Activated naive CD4-positive, alpha-beta T cell treated with anti-CD3 and anti-CD28 coated beads, Interleukin-2, amount 50 U/mL, for 72 hours (primary cell): ENCODE measurements at regions not wholly inside any gene's neighbourhood (a gene's known extent, or its start where the extent isn't known, plus 50 kb on each side); places are given as distances from the start of the nearest gene placed in this dataset.
"Not testable (repeated sequence)": the region's sequence is repeated elsewhere in the genome, so short reads cannot be mapped to it uniquely, and the experiment has no call there.

Source experiments
- ATAC-seq, 2 donors: fragments of 150-1000 bp; cut with Tn5 transposase; 2 replicates each; pipeline ENCODE4 v1.10.0; 2021; ENCODE audit warnings: mild to moderate bottlenecking in 2 of 2, moderate library complexity in 2 of 2
- DNase-seq, 2 donors: peaks; one replicate each; pipeline ENCODE4 v3.0.0; 2021 to 2022; ENCODE audit warnings: low spot score in 2 of 2
- H3K27ac Mint-ChIP-seq, 2 donors: one replicate each; pipeline ENCODE4 v1.8.0; 2022; ENCODE audit warnings: mild to moderate bottlenecking in 2 of 2, mixed read lengths in 2 of 2
- H3K36me3 Mint-ChIP-seq, 2 donors: one replicate each; pipeline ENCODE4 v1.8.0; 2022; ENCODE audit warnings: mixed read lengths in 2 of 2
- H3K9me3 Mint-ChIP-seq, 2 donors: one replicate each; pipeline ENCODE4 v1.8.0; 2022; ENCODE audit warnings: mixed read lengths in 2 of 2

DNA sequence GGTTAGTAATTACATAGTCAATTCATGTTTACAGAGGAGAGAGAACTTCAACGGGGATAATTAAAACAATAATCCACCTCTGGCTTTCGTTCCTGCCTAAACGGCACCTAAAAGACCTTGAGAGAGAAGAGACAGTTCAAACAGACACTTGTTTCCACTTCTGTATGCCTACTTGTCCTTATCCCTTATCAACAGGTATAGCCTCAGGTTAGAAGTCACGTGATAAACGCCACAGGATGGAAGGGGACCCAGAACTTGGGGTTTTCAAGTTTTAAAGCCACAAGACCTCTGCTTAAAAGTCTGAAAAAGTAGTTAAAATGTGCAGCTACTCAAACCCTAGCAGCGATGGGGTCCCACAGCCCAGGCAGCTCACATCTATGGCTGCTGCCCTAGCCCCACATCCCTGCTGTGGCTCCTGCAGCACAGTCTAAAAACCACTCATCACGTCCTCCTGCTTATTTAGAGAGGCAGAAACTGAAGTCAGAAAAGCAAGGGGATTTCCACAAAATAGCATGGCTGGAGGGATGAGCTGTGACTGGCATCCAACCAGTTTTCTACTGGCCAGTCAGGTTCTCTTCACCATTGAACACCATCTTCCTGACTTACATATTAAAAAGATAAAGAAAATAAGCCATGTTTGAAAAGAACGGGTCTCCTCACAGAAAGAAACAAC is 51.2 kb upstream of the SEC16B start:
- ATAC-seq: no peak
- no peak for DNase-seq
- H3K9me3 Mint-ChIP-seq: peaks cover 4 to 7% of the 10 kb centered on the region in 2 donors
- peaks cover 0 to 7% of the 10 kb centered on the region in 2 donors for H3K36me3 Mint-ChIP-seq
- no peak overlapping the region for H3K27ac Mint-ChIP-seq

GRCh38 chr1:178021950-178022349 is 52.1 kb upstream of the SEC16B start:
- ATAC-seq (no peak), DNase-seq (no peak)
- Mint-ChIP-seq H3K9me3 (peaks cover 4 to 7% of the 10 kb centered on the region in 2 donors), H3K27ac (no peak overlapping the region), H3K36me3 (peaks cover 0 to 7% of the 10 kb centered on the region in 2 donors)

GRCh38 chr1:178023181-178023618 is 53.3 kb upstream of the SEC16B start:
- H3K9me3 Mint-ChIP-seq: no peaks in the 10 kb centered on the region
- no peak for DNase-seq
- H3K27ac Mint-ChIP-seq: no peak overlapping the region
- ATAC-seq: no peak
- no peaks in the 10 kb centered on the region for H3K36me3 Mint-ChIP-seq

GRCh38 chr1:178024504-178024903 is 54.6 kb upstream of the SEC16B start:
- Mint-ChIP-seq H3K36me3 (no peaks in the 10 kb centered on the region), H3K9me3 (no peaks in the 10 kb centered on the region), H3K27ac (no peak overlapping the region)
- no peak for ATAC-seq
- no peak for DNase-seq

- Mint-ChIP-seq H3K36me3 (no peaks in the 10 kb centered on the region), H3K9me3 (no peaks in the 10 kb centered on the region), H3K27ac (no peak overlapping the region)
- ATAC-seq (no peak), DNase-seq (no peak)
These were observed 55.9 kb upstream of the SEC16B start for GRCh38 chr1:178025613-178026356.

DNA sequence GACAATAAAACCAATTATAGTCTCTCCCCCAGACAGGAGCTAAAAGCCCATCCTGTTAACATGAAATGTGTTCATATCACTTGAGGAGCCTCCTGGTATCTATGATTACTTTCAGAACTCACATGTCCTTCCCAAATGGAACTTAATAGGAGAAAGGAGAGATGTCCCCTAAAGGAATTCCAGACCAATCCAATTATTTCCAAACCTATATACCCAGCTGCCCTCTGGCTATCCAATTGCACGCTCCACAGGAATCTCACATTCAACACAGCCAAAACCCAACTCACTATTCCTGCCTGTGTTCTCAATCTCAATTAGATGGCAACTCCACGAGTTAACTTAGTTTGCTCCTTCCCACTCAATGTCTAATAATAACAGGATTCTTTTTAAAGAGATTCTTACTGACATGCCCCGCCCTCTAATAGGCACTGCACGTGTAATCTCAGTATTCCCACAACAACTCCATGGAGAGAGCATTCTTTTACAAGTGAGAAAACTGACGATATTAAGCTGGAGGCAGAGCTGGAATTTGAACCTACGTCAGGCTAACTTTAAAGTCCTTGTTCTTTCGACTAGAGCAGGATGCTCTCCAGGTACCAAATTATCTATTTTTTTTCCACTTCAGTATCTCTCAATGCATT is 59.1 kb upstream of the SEC16B start:
- Mint-ChIP-seq H3K27ac (no peak overlapping the region), H3K9me3 (no peaks in the 10 kb centered on the region), H3K36me3 (no peaks in the 10 kb centered on the region)
- ATAC-seq: no peak
- no peak for DNase-seq

DNA sequence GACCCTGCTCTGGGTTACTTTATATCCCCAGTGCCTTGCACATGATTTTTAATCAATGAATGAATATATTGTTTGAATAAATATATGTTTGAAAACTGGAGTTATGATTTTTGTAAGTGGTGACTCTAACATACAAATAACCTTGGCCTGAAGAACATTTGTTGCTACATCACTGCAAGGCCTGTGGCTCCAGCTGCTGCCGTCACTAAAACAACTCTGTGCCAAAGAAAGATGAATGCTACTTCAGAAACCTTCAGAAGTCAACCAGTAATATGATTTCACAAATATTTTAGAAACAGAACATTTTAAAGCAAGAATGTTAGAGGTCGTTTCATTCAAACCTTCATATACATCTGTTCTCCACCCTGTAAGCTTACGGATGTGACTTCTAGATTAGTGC is 60.6 kb upstream of the SEC16B start:
- Mint-ChIP-seq H3K36me3 (no peaks in the 10 kb centered on the region), H3K27ac (no peak overlapping the region), H3K9me3 (no peaks in the 10 kb centered on the region)
- ATAC-seq (no peak), DNase-seq (no peak)

DNA sequence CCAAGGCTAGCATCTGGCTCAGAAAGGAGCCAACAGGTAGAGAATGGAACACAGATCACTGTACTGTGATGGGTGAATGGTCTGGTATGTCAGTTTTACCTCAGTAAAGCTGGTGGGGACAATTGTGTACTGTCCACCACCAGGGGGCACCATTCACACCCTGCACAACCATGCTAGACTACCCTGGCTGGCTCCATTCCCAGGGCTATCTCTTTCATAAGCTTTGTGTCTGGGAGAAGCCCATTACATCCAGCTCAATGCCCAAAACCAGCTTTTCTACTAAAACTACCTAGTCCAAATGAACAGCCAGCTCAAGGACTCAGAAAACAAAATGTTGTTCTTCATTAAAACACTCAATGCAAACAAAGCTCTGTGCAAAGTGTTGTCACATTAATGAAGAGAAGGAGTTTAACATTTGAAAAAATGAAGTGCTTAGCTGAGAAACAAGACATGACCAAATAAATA is 62.0 kb upstream of the RASAL2 start:
- Mint-ChIP-seq H3K9me3 (no peaks in the 10 kb centered on the region), H3K36me3 (peaks cover 2% of the 10 kb centered on the region in 2 donors), H3K27ac (no peak overlapping the region)
- peak in 1 of 2 donors; percentile 31 for DNase-seq
- ATAC-seq: peak in 1 of 2 donors; percentile 50

DNA sequence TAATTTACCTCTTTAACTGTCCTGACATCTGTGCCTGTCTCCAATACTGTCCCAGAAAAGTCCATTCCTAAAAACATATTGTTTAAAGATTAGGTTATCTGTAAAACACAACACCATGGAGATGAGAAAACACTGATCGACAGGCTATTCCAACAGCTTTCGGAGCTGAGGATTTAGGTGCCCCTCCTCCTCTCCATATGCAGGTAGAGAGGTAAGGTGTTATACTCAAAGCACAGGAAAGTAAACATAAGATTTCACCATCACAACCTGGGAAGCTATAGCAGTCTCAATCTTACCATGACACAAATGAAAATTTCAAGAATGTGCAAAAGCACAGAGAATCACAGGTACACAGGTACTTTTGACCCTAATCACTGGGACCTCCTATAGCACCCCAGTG is 60.9 kb upstream of the RASAL2 start:
- no peak overlapping the region for H3K27ac Mint-ChIP-seq
- DNase-seq (no peak), ATAC-seq (no peak)
- H3K9me3 Mint-ChIP-seq: no peaks in the 10 kb centered on the region
- H3K36me3 Mint-ChIP-seq: peaks cover 5% of the 10 kb centered on the region in 2 donors

- Mint-ChIP-seq H3K36me3 (peaks cover 5% of the 10 kb centered on the region in 2 donors), H3K9me3 (no peaks in the 10 kb centered on the region), H3K27ac (no peak overlapping the region)
- no peak for DNase-seq
- no peak for ATAC-seq
These were observed 59.2 kb upstream of the RASAL2 start for GRCh38 chr1:178034676-178035075.

DNA sequence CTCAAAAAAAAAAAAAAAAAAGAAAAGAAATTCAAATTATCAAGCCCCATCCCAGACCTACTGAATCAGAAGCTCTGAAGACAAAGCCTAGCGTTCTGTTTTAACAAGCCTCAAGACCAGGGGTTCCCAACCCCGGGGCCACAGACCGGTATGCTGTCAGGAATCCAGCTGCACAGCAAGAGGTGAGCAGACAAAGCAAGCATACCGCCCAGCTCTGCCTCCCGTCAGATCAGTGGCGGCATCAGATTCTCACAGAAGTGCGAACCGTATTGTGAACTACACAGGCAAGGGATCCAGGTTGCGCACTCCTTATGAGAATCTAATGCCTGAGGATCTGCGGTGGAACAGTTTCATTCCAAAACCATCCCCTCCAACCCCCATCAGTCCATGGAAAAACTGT is 57.8 kb upstream of the RASAL2 start:
- no peak overlapping the region for H3K27ac Mint-ChIP-seq
- DNase-seq (no peak), ATAC-seq (no peak)
- peaks cover 5% of the 10 kb centered on the region in 2 donors for H3K36me3 Mint-ChIP-seq
- peaks cover 7 to 8% of the 10 kb centered on the region in 2 donors for H3K9me3 Mint-ChIP-seq

GRCh38 chr1:178037510-178038253 is 56.2 kb upstream of the RASAL2 start:
- ATAC-seq (no peak), DNase-seq (no peak)
- H3K9me3 Mint-ChIP-seq: peaks cover 10 to 14% of the 10 kb centered on the region in 2 donors
- H3K36me3 Mint-ChIP-seq: peaks cover 5% of the 10 kb centered on the region in 2 donors
- no peak overlapping the region for H3K27ac Mint-ChIP-seq

DNA sequence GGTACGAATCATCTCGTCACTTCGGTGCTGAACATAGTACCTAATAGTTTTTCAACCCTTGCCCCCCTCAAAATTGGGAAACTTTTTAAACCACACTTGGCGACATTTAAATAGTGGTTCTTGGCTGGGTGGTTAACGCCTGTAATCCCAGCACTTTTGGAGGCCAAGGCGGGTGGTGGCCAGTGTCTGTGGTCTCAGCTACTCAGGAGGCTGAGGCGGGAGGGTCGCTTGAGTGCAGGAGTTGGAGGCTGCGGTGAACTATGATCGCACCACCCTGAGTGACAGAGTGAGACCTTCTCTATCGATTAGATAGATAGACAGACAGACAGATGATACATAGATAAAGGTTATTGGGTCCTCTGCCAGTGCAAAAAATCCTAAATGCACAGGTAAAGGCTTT is 55.5 kb upstream of the RASAL2 start:
- DNase-seq (no peak), ATAC-seq (no peak)
- Mint-ChIP-seq H3K9me3 (peaks cover 10 to 14% of the 10 kb centered on the region in 2 donors), H3K27ac (no peak overlapping the region), H3K36me3 (peaks cover 5% of the 10 kb centered on the region in 2 donors)

- ATAC-seq (no peak), DNase-seq (no peak)
- peaks cover 10 to 14% of the 10 kb centered on the region in 2 donors for H3K9me3 Mint-ChIP-seq
- H3K36me3 Mint-ChIP-seq: peaks cover 5% of the 10 kb centered on the region in 2 donors
- no peak overlapping the region for H3K27ac Mint-ChIP-seq
These were observed 54.0 kb upstream of the RASAL2 start for GRCh38 chr1:178039891-178040290.

- ATAC-seq, H3K27ac Mint-ChIP-seq, DNase-seq, H3K36me3 Mint-ChIP-seq: not testable (repeated sequence)
- H3K9me3 Mint-ChIP-seq: peaks cover 10 to 14% of the 10 kb centered on the region in 2 donors
These were observed 50.0 kb upstream of the RASAL2 start for GRCh38 chr1:178043940-178044339.
